TTC549 (cell line): ENCODE measurements at regions not wholly inside any gene's neighbourhood (a gene's known extent, or its start where the extent isn't known, plus 50 kb on each side); places are given as distances from the start of the nearest gene placed in this dataset.
"Not testable (repeated sequence)": the region's sequence is repeated elsewhere in the genome, so short reads cannot be mapped to it uniquely, and the experiment has no call there.

Source experiments
- FAIRE-seq: peaks from 2 replicates; lab custom pipeline; 2012; peaks lifted over from hg19 to GRCh38; lab: Jason Lieb, UNC

- no peak for FAIRE-seq
Observed at GRCh38 chr12:131487388-131488124, 223.3 kb upstream of the SFSWAP start.

- no peak for FAIRE-seq
Observed at GRCh38 chr12:131489718-131490117, 221.2 kb upstream of the SFSWAP start.

DNA sequence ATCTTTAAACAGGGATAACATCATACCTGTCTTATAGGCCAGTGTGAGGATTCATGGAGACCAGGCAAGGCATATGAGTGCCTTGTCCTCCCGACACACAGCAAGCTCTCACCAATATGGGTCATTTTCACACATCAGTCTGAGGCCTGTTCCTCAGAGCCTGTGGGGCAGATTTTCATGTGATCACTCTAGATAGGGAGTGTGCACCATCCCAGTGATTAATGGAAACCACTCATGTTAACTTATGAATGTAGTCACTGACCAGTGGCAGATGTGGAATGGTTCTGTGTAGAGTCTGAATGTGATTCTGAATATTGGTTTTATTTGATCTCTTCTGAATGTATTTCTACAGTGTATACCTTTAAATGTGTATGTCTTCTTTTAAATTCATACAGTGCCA lies 219.7 kb upstream of the SFSWAP start:
- no peak for FAIRE-seq

GRCh38 chr12:131491916-131492490 lies 218.9 kb upstream of the SFSWAP start:
- FAIRE-seq: no peak

- FAIRE-seq: no peak
Observed at GRCh38 chr12:131493068-131493826, 217.6 kb upstream of the SFSWAP start.

GRCh38 chr12:131494216-131494615 lies 216.7 kb upstream of the SFSWAP start:
- FAIRE-seq: no peak

- FAIRE-seq: no peak
Observed at GRCh38 chr12:131494741-131495524, 216.0 kb upstream of the SFSWAP start.

GRCh38 chr12:131497966-131498365 lies 212.9 kb upstream of the SFSWAP start:
- no peak for FAIRE-seq

GRCh38 chr12:131499160-131499863 lies 211.6 kb upstream of the SFSWAP start:
- no peak for FAIRE-seq

DNA sequence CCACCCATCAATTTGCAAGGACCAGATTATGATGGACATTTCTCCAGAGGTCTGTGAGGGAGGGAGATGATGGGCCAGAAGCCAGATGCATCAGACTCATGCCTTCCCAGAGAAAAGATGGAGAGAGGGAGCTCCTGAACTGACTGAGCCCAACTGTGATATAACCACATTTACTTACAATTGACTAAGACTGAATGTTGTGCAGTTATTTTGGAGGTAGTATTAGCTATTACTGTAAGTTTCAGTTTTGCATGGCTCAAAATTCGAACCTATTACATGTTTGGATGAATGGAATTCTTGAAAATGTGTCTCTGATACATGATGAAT lies 211.1 kb upstream of the SFSWAP start:
- FAIRE-seq: no peak

GRCh38 chr12:131500564-131500963 lies 210.3 kb upstream of the SFSWAP start:
- no peak for FAIRE-seq

- FAIRE-seq: no peak
Observed at GRCh38 chr12:131505561-131505960, 205.3 kb upstream of the SFSWAP start.

GRCh38 chr12:131506426-131506825 lies 204.5 kb upstream of the SFSWAP start:
- no peak for FAIRE-seq

DNA sequence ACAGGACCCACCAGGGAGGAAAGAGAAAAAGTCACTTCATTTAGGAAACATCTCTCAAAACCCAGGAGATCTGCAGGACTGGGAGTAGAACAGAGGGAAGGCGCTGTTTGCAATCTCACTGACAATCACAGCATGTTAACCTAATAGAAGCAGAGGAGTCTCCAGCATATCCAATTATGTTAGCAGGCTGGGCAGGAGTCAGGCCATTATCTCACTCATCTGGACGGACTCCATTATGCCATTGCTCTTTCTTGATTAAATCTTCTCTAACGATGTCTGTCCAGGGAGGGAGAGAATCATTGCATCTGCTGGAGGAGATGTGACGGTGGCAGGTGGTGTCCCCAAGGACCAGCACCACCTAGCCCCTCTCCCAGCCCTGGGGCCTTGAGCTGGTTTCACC lies 203.8 kb upstream of the SFSWAP start:
- FAIRE-seq: no peak

GRCh38 chr12:131507881-131508280 lies 203.0 kb upstream of the SFSWAP start:
- no peak for FAIRE-seq

- FAIRE-seq: no peak
Observed at GRCh38 chr12:131509701-131510100, 201.2 kb upstream of the SFSWAP start.

DNA sequence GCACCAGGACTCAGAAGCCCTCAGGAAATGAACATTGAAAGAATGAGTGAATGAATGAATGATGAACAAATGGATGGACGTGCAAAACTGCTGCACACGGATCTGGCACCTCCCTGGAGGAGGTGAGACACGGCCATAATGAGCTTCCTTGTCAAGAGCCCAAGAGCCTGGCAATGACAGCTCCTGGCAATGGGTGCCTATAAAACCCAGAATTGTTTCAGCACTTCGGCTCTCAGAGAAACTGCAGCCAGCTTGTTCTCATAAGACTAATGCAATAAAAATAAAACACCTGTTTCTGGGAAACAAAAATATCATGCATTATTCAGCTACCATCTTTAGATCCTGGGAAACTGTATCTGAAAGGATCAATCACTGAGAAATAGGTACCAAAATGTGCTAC lies 200.5 kb upstream of the SFSWAP start:
- no peak for FAIRE-seq

- FAIRE-seq: no peak
Observed at GRCh38 chr12:131511391-131511802, 199.5 kb upstream of the SFSWAP start.

GRCh38 chr12:131511803-131512561 lies 198.9 kb upstream of the SFSWAP start:
- no peak for FAIRE-seq

- no peak for FAIRE-seq
Observed at GRCh38 chr12:131513606-131514005, 197.3 kb upstream of the SFSWAP start.

GRCh38 chr12:131520553-131520952 lies 190.3 kb upstream of the SFSWAP start:
- FAIRE-seq: not testable (repeated sequence)
